K562 (cell line): ENCODE measurements at regions not wholly inside any gene's neighbourhood (a gene's known extent, or its start where the extent isn't known, plus 50 kb on each side); places are given as distances from the start of the nearest gene placed in this dataset.

Source experiments
- ATAC-seq: fragments of 200-7000 bp; cut with Tn5 transposase; 3 replicates; pipeline ENCODE4 v1.9.1; 2020; ENCODE audit warnings: moderate library complexity
- BruUV-seq: library from RNA; stranded (reverse); fragments of 400-500 nt; replicated peaks from 2 replicates; lab custom pipeline; 2021; lab: Mats Ljungman, UMichigan
- CTCF ChIA-PET: fragments of 300-600 bp; formaldehyde crosslinking; extraction: SDS; loops from one replicate; lab custom pipeline; 2021; ENCODE audit warnings: low intra/inter-chr PET ratio; lab: Yijun Ruan, JAX
- POLR2A ChIA-PET: fragments of 300-600, 350-650 bp; sonication (Branson Sonifier 250); formaldehyde crosslinking; extraction: SDS; loops from one replicate; lab custom pipeline; 2021; ENCODE audit warnings: antibody characterized with exemption, inconsistent platforms; lab: Yijun Ruan, JAX
- DNase-seq, 4 experiments: peaks; one replicate each; pipeline versions ENCODE4 v3.0.0 to v3.0.0-alpha.2; 2011 to 2018; ENCODE audit warnings: low spot score in 3 of 4, mixed read lengths in 3 of 4; ENCODE audit errors: extremely low read depth in 1 of 4
- FAIRE-seq: peaks from 2 replicates; lab custom pipeline; 2011; peaks lifted over from hg19 to GRCh38; lab: Jason Lieb, UNC
- H2AFZ ChIP-seq: 2 replicates; pipeline ENCODE4 v1.6.0; 2011; ENCODE audit warnings: low read depth, low read length, control low read depth, inconsistent platforms
- H3K27ac ChIP-seq: fragments of 200-600 bp; 3 replicates; pipeline ENCODE4 v1.8.0; 2011; ENCODE audit warnings: low read depth, mild to moderate bottlenecking, control low read depth, inconsistent platforms, low read length, moderate library complexity, mixed read lengths; ENCODE audit errors: extremely low read depth
- H3K27me3 ChIP-seq, 2 experiments: fragments of 300-600 bp in 1 of 2; 2 replicates in 1 of 2; 3 replicates in 1 of 2; pipeline versions ENCODE4 v1.6.0 to v1.8.0; 2011; ENCODE audit warnings: inconsistent platforms in 2 of 2, low read length in 2 of 2, mild to moderate bottlenecking in 1 of 2, mixed read lengths in 1 of 2, moderate library complexity in 1 of 2; ENCODE audit not compliant: control insufficient read depth in 2 of 2, insufficient read depth in 2 of 2
- H3K36me3 ChIP-seq: fragments of 300-600 bp; 3 replicates; pipeline ENCODE4 v1.8.0; 2011; ENCODE audit warnings: mild to moderate bottlenecking, low read length, inconsistent platforms; ENCODE audit not compliant: control insufficient read depth, insufficient read depth
- H3K4me1 ChIP-seq, 2 experiments: fragments of 200-600 bp in 1 of 2; replicated peaks in 1 of 2; 2 replicates in 1 of 2; 3 replicates in 1 of 2; pipeline versions ENCODE4 v1.5.1 to v1.8.0; 2011; ENCODE audit warnings: inconsistent platforms in 2 of 2, low read length in 2 of 2, mild to moderate bottlenecking in 1 of 2, mixed read lengths in 1 of 2, moderate library complexity in 1 of 2; ENCODE audit not compliant: control insufficient read depth in 2 of 2, insufficient read depth in 2 of 2
- H3K4me2 ChIP-seq: 2 replicates; pipeline ENCODE4 v1.6.1; 2011; ENCODE audit warnings: low read length, control low read depth, inconsistent platforms, mixed read lengths; ENCODE audit not compliant: insufficient read depth
- H3K4me3 ChIP-seq: fragments of 200-600 bp; sonication (generic), shearing (Covaris generic); 2 replicates; pipeline ENCODE4 v1.5.1; 2016; ENCODE audit warnings: control low read depth, inconsistent platforms
- H3K79me2 ChIP-seq: fragments of 200-600 bp; 3 replicates; pipeline ENCODE4 v1.8.0; 2011; ENCODE audit warnings: low read length, inconsistent platforms; ENCODE audit not compliant: control insufficient read depth, insufficient read depth
- H3K9ac ChIP-seq, 2 experiments: 2 replicates each; pipeline versions ENCODE4 v1.6.0 to v1.6.1; 2011; ENCODE audit warnings: low read depth in 2 of 2, low read length in 2 of 2, control low read depth in 1 of 2, inconsistent platforms in 1 of 2, mild to moderate bottlenecking in 1 of 2, mixed read lengths in 1 of 2; ENCODE audit not compliant: insufficient read depth in 1 of 2
- H3K9me1 ChIP-seq: one replicate; pipeline ENCODE4 v1.6.0; 2011; ENCODE audit warnings: inconsistent platforms, mild to moderate bottlenecking, low read length, moderate library complexity; ENCODE audit not compliant: control insufficient read depth, insufficient read depth
- H3K9me3 ChIP-seq: replicated peaks from 2 replicates; pipeline ENCODE4 v1.5.1; 2011; ENCODE audit warnings: low read depth, low read length, inconsistent platforms; ENCODE audit not compliant: control insufficient read depth, insufficient read depth
- H4K20me1 ChIP-seq: replicated peaks from 2 replicates; pipeline ENCODE4 v1.6.1; 2011; ENCODE audit warnings: low read length, inconsistent platforms, mixed read lengths; ENCODE audit not compliant: control insufficient read depth, insufficient read depth
- ASH1L ChIP-seq: fragments of 450-650 bp; IDR thresholded peaks from 2 replicates; pipeline ENCODE4 v1.6.1; 2018; ENCODE audit warnings: borderline replicate concordance, mild to moderate bottlenecking, low read depth; ENCODE audit not compliant: partially characterized antibody
- C11orf30 ChIP-seq: fragments of 450-650 bp; IDR thresholded peaks from 2 replicates; pipeline ENCODE4 v1.6.1; 2016; ENCODE audit warnings: low read depth, mild to moderate bottlenecking
- MCM5 ChIP-seq: fragments of 450-650 bp; IDR thresholded peaks from 2 replicates; pipeline ENCODE4 v1.6.1; 2016; ENCODE audit warnings: low read depth
- PHF8 ChIP-seq: fragments of 200-600 bp; sonication (generic); IDR thresholded peaks from 2 replicates; pipeline ENCODE4 v1.6.1; 2012; ENCODE audit warnings: mixed run types, mild to moderate bottlenecking, inconsistent platforms, low read length, moderate library complexity, borderline replicate concordance
- ZNF316 ChIP-seq: fragments of 450-650 bp; IDR thresholded peaks from 2 replicates; pipeline ENCODE4 v1.6.1; 2016
- ZNF445 ChIP-seq: fragments of 250-450 bp; sonication (Bioruptor Pico); IDR thresholded peaks from 2 replicates; pipeline ENCODE4 v1.4.0; 2020; ENCODE audit warnings: low read depth, mild to moderate bottlenecking, moderate library complexity
- ZZZ3 ChIP-seq: fragments of 450-650 bp; IDR thresholded peaks from 2 replicates; pipeline ENCODE4 v1.6.1; 2016; ENCODE audit warnings: antibody characterized with exemption, mild to moderate bottlenecking, moderate library complexity
- WGBS: fragments of 100-300 bp; shearing (Covaris generic); methylation state at CpG from one replicate; pipeline ENCODE4 v1.1.6; 2016; ENCODE audit warnings: low coverage, mixed read lengths; ENCODE audit not compliant: insufficient coverage; ENCODE audit errors: missing lambda C conversion rate; 5-methylcytosine and 5-hydroxymethylcytosine counted together
- in situ Hi-C: fragments of 300-500 bp; cut with MboI; formaldehyde crosslinking; loops from 4 replicates; pipeline ENCODE4 v1.15.0; 2018; ENCODE audit warnings: inconsistent platforms, mixed read lengths
- intact Hi-C: fragments of 100-400 bp; cut with micrococcal nuclease; formaldehyde crosslinking; loops from 2 replicates; pipeline ENCODE4 v1.14.2; 2022
- TF ChIP-seq, protein P1 (sequence below): fragments of 150-350 bp; conservative IDR thresholded peaks from 2 replicates; pipeline ENCODE4 v1.6.1; 2014; ENCODE audit warnings: low read length
- TF ChIP-seq, protein P2 (sequence below): fragments of 250-450 bp; sonication (Bioruptor Pico); IDR thresholded peaks from 2 replicates; pipeline ENCODE4 v1.5.0; 2022; ENCODE audit warnings: mild to moderate bottlenecking

DNA sequence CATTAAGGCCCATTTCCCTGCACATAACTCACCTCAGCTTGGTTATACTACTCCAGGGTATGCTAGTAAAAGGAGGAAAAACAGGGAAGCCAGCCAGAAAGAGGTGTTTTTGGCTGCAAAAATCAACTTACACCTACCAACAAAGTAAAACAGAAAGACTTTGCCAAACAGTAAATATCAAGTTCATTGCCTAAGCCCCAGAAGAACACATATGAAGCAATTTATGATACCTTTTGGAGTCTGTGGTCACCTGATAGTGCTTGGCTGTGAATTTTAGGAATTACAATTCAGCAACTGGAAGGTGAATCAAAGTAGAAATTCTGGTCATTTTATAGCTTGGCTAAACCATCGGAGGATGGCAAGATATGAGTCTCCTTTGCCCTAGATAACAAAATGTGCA lies 463.7 kb upstream of the CLINT1 start (continued):
- TF ChIP-seq, protein P1, sequence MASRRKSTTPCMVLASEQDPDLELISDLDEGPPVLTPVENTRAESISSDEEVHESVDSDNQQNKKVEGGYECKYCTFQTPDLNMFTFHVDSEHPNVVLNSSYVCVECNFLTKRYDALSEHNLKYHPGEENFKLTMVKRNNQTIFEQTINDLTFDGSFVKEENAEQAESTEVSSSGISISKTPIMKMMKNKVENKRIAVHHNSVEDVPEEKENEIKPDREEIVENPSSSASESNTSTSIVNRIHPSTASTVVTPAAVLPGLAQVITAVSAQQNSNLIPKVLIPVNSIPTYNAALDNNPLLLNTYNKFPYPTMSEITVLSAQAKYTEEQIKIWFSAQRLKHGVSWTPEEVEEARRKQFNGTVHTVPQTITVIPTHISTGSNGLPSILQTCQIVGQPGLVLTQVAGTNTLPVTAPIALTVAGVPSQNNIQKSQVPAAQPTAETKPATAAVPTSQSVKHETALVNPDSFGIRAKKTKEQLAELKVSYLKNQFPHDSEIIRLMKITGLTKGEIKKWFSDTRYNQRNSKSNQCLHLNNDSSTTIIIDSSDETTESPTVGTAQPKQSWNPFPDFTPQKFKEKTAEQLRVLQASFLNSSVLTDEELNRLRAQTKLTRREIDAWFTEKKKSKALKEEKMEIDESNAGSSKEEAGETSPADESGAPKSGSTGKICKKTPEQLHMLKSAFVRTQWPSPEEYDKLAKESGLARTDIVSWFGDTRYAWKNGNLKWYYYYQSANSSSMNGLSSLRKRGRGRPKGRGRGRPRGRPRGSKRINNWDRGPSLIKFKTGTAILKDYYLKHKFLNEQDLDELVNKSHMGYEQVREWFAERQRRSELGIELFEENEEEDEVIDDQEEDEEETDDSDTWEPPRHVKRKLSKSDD, result no peak

DNA sequence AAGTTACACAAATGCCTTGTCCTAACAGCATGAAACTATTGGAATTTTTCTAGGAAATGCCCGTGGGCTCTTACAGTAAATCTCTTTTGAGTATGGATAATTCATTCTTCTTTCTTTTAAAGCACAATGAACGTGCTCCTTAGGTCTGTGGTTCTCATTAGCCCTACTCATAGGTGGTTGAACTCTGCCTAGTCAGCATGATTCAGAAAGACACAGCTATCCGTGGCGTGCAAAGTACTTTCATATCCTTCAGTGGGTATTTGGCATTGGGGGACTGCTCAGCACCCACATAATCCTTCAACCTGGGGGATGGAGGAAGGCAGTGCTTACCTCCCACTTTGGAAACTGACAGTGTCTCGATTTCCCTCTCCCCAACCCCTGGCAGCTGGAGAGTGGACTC lies 462.0 kb upstream of the CLINT1 start:
- FAIRE-seq (no peak), ATAC-seq (no peak), DNase-seq (no peak)
- Histone ChIP-seq H3K4me2 (no peak overlapping the region), H3K4me3 (no peak overlapping the region), H4K20me1 (no peaks in the 10 kb centered on the region), H3K36me3 (no peaks in the 10 kb centered on the region), H3K27me3 (no peaks in the 10 kb centered on the region), H3K79me2 (no peaks in the 10 kb centered on the region), H3K9me3 (no peaks in the 10 kb centered on the region), H3K9ac (no peak overlapping the region), H3K9me1 (no peaks in the 10 kb centered on the region), H2AFZ (no peak overlapping the region), H3K4me1 (no peaks in the 10 kb centered on the region), H3K27ac (no peak overlapping the region)
- TF ChIP-seq ZZZ3 (no peak), ASH1L (no peak), ZNF445 (CRISPR knock-in tag) (no peak), PHF8 (no peak), ZNF316 (0 out of 2 replicates have a peak, but pooled peaks have one; percentile 18), MCM5 (no peak), C11orf30 (peak; percentile 4; the same call in 1 of the 2 replicates)
- TF ChIP-seq, protein P2, sequence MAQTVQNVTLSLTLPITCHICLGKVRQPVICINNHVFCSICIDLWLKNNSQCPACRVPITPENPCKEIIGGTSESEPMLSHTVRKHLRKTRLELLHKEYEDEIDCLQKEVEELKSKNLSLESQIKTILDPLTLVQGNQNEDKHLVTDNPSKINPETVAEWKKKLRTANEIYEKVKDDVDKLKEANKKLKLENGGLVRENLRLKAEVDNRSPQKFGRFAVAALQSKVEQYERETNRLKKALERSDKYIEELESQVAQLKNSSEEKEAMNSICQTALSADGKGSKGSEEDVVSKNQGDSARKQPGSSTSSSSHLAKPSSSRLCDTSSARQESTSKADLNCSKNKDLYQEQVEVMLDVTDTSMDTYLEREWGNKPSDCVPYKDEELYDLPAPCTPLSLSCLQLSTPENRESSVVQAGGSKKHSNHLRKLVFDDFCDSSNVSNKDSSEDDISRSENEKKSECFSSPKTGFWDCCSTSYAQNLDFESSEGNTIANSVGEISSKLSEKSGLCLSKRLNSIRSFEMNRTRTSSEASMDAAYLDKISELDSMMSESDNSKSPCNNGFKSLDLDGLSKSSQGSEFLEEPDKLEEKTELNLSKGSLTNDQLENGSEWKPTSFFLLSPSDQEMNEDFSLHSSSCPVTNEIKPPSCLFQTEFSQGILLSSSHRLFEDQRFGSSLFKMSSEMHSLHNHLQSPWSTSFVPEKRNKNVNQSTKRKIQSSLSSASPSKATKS (CRISPR knock-in tag), result no peak
- no TSS peak for BruUV-seq
- WGBS, result 3% methylated on average over 5 of the region's 5 CpGs
- ChIA-PET CTCF (no interaction called here), POLR2A (no interaction called here)
- in situ Hi-C loops, result no loop called here
- intact Hi-C loops, result no loop called here
